HG02981 (cell line): ENCODE measurements at regions not wholly inside any gene's neighbourhood (a gene's known extent, or its start where the extent isn't known, plus 50 kb on each side); places are given as distances from the start of the nearest gene placed in this dataset.

Experiments
- ATAC-seq: cut with Tn5 transposase; IDR thresholded peaks from one replicate; pipeline ENCODE4 v1.9.1; 2021; ENCODE audit warnings: mild to moderate bottlenecking, moderate library complexity; ENCODE audit not compliant: unreplicated experiment

DNA sequence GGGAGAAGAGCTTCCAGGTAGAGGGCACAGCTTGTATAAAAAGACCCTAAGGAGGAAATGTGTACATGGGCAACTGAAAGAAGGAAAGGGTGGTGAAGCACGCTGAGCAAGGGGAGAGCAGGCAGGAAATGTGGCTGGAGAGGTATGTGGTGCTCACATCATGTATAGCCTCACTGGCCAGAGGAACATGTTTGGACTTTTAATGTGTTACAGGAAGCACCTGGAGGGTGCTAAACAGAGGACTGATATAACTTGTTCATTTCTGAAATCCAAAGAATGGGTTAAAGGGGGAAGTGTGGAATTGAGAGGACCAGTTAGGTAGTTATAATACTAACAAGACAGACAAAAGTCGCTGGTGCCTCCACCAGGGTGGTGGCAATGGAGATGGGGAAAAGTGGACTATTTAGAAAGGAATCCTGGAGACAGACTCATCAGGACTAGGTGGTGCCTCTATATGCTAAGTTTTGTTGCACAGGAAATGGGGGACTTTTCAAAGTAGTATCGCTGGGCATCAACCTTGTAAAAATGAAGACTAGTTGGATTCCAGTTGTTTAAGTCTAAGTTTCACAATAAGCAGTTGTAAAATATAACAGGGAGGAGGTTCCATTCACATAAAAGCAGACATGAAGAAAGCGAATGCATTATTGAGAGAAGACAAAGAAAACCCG, 63.1 kb upstream of the CD180 start:
- ATAC-seq: no peak

DNA sequence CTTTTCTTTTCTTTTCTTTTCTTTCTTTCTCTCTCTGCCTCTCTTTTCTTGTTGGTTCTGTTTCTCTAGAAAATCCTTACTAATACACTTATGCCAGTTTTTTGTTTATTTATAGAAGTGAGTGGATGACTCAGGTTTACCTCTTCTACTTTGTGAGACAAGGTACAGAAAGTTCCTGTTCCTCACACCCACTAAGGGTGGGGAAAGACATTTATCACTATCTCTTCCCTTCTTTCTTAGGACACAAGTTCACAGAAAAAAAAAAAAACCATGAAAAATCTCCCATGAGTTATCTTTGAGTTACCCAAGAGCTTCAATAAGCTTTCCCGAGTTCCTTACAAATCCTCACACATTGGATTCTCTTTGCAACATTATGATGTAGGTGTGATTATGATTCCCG, 60.9 kb upstream of the CD180 start:
- no peak for ATAC-seq

- ATAC-seq: no peak
Measured at GRCh38 chr5:67257077-67257476, 60.5 kb upstream of the CD180 start.

GRCh38 chr5:67255881-67256280, 59.3 kb upstream of the CD180 start:
- no peak for ATAC-seq

DNA sequence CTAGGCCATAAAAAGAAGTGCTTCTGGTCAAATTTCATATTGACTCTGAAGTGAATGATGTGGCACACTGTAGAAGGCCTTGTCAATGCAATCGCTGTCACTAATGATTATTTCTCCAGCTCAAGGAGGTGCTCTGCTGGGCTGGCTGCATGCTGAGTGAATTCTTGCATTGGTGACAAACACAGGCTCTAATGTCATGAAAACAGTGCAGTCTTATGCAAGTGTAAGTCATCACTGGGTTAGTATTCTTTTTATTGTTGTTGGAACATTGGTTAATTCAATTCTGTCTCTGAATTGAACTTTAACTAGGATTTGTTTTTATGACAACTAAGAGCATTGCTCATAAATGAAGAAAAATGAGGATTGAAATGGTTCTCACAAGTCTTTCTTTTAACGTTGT, 57.3 kb upstream of the CD180 start:
- ATAC-seq: no peak

DNA sequence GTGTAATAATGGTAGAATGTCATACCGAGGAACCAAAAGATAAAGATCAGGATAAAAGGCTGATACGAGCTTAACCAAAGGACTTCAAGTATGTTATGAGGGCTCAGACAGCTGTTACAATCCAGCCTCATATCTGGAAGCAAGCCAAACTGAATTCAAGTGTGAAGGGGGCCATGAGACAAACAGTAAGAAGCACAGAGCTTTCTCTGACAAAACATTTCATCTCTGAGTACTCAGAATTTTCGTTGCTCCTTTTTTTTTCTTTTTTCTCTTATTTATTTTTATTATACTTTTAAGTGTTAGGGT, 52.9 kb upstream of the CD180 start:
- no peak for ATAC-seq

- ATAC-seq: no peak
Measured at GRCh38 chr5:67248703-67249589, 52.3 kb upstream of the CD180 start.

DNA sequence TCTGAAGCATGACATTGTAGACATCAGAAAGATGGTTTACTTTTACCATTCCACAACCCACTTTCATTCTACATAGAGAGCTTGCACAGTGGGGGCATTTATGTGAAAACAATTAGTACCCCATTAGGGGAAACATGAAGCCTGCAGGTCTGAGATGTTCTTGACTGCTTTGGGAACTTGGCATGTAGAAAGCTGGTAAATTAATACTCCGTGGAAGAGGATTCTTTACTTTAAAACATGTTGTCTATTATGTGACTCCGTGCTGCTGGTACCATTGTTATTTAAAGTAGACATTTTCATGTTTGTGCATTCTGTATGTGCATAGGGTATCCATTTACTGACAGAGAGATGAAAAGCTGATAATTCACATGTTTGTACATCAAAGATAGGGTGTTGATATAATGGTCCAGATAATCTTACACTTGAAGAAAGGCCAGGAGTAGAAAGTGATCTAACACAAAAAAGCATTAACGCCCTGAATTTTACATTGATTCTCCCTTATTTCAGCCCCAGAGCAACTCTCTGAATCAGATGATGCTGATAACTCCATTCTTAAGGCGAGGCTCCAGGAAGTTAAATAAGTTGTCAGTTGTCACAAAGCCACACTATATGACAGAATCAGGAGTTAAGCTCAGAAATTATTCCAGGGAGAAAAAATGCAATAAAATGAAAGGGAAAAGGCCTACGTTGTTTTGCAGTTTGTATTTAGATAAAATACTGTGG, 50.1 kb upstream of the CD180 start:
- ATAC-seq: no peak
